Inflammatory macrophage treated with lipopolysaccharide for 1 hour (primary cell): ENCODE measurements at regions not wholly inside any gene's neighbourhood (a gene's known extent, or its start where the extent isn't known, plus 50 kb on each side); places are given as distances from the start of the nearest gene placed in this dataset.

Source experiments
- DNase-seq, 2 donors: peaks; one replicate each; pipeline ENCODE4 v3.0.0-alpha.2; 2020 to 2022

- no peak for DNase-seq
Measured at GRCh38 chr2:173593109-173593508, 238.4 kb downstream of the CDCA7 start.

DNA sequence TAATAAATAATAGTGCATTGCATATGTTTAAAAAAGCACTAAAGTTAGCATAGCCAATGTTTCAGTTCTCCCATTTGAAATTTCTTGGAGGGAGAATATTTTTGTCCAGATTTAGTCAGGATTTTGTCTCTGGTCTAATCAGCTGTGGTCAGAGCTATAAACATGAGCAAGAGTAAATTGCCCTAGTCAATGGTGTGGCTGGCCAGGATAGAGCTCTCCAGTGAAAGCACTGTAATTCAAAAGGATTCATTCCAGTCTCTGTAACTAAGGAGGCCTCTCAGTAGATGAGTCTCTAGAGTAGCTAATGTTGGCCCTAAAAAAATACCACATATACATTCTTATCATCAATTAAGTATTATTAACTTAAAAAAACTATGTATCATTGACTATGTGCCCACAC lies 241.6 kb downstream of the CDCA7 start:
- DNase-seq, result no peak

DNA sequence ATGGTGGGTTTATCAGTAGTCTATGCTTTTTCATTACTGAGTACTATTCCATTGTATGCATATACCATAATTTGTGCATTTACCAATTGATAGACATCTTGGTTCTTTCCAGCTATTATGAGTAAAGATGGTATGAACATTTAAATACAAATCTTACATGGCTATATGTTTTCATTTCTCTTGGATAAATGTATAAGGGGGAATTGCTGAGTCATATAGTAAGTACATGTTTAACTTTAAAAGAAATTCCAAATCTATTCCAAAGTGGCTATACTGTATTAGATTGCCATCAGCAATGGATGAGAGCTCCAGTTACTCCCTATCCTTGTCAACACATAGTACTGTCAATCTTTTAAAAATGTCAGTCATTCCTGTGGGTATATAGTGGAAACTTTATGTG lies 243.9 kb downstream of the CDCA7 start:
- no peak for DNase-seq

- DNase-seq, result no peak
Measured at GRCh38 chr2:173599821-173600359, 245.2 kb downstream of the CDCA7 start.

- no peak for DNase-seq
Measured at GRCh38 chr2:173602153-173602795, 247.6 kb downstream of the CDCA7 start.

GRCh38 chr2:173605994-173606393 lies 251.3 kb downstream of the CDCA7 start:
- no peak for DNase-seq

DNA sequence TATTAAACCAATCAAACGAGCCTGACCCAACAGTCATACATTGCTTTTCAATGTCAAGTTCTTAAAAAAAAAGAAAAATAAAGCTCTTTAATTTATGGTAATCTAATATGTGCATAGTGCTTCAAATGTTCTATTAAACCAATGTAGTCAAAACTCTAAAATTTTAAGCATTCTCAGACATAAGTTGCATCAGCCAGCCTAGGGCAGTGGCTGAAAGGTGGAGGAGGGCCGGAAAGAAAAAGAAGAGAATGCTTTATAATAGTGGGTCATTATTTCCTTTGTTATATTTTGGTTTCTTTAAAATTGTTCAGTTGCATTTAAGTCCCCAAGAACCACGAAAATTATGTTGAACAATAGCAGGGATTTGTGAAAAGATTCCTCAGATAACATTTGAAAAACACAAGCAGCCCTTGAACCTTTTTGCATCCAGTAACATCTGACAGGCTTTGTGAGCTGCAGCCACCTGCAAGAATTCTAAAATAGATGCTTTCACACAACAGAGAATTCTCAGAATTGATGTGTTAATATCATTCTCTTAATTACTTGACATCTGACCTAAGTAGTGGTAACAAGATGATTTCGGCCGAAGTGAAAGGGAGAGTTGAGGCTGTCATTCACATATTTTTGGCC lies 252.1 kb downstream of the CDCA7 start:
- no peak for DNase-seq

- DNase-seq, result peak; percentile 15 to 20
Measured at GRCh38 chr2:173607606-173608311, 253.1 kb downstream of the CDCA7 start.

- DNase-seq, result no peak
Measured at GRCh38 chr2:173611121-173611520, 256.4 kb downstream of the CDCA7 start.

GRCh38 chr2:173612354-173612753 lies 257.7 kb downstream of the CDCA7 start:
- DNase-seq, result no peak

GRCh38 chr2:173613386-173613785 lies 258.7 kb downstream of the CDCA7 start:
- no peak for DNase-seq

GRCh38 chr2:173614265-173614930 lies 259.7 kb downstream of the CDCA7 start:
- DNase-seq, result no peak

GRCh38 chr2:173623438-173624319 lies 269.0 kb downstream of the CDCA7 start:
- no peak for DNase-seq

DNA sequence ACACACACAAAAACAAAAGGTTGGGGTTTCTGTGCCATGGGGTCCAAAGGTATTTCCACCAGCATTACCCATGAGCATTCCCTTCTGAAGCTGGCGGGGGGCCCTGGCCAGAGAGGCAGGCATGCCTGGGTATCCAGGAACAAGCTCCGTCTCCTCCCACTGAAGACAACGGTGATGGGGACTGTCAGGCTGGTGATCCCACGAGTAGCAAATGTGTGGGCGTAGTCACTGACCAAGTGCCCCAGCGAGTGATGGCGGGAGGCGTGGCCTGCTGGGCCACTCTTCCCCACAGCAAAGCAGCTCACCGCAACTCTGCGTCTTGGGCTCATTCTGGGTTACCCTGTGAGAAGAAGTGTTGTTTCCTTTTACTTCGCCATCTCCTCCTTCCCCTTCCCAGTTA lies 270.6 kb downstream of the CDCA7 start:
- DNase-seq, result no peak

- no peak for DNase-seq
Measured at GRCh38 chr2:173629076-173629475, 274.4 kb downstream of the CDCA7 start.

GRCh38 chr2:173630425-173631126 lies 275.9 kb downstream of the CDCA7 start:
- no peak for DNase-seq

DNA sequence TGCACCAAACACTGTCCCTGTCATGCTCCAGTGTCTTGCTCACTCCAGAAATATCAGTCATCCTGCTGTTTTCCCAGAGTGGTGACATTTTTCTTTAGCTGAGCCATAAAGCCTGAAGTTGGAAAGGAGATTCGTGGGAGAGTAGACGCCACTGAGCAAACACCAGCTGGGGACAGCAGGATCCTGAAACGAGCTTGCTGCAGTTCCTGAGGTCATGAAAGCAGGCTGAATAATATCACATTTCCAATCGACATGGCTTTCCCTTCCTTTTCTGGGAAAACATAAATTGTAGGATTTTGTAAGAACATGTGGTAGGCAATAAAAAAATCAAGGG lies 276.4 kb downstream of the CDCA7 start:
- DNase-seq, result no peak

DNA sequence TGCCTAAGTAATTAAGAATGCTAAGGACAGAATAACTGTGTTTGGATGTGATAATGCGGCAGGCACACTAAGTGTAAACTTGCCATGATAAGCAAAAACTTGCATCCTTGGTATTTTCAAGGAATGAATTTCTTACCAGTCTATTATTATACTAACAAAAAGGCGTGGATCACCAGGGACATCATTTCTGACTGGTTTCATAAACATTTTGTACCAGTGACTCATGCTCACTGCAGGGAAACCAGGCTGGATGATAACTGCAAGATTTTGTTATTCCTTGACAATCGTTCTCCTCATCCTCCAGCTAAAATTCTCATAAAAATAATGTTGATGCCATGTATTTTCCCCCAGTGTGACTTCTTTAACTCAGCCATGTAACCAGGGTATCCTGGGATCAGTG lies 289.5 kb downstream of the CDCA7 start:
- no peak for DNase-seq

- no peak for DNase-seq
Measured at GRCh38 chr2:173647681-173648311, 293.1 kb downstream of the CDCA7 start.

GRCh38 chr2:173648816-173649215 lies 294.1 kb downstream of the CDCA7 start:
- no peak for DNase-seq

GRCh38 chr2:173649527-173650219 lies 295.0 kb downstream of the CDCA7 start:
- DNase-seq, result no peak
